ENCODE measurements at regions not wholly inside any gene's neighbourhood (a gene's known extent, or its start where the extent isn't known, plus 50 kb on each side); places are given as distances from the start of the nearest gene placed in this dataset.

GRCh38 chr14:101462726-101463565, 98.3 kb upstream of the DIO3 start:
- DNase-seq = no peak

- DNase-seq = no peak
Measured at GRCh38 chr14:101463566-101464171, 97.6 kb upstream of the DIO3 start.

- DNase-seq = no peak
Measured at GRCh38 chr14:101464310-101464983, 96.8 kb upstream of the DIO3 start.

GRCh38 chr14:101464984-101465794, 96.1 kb upstream of the DIO3 start:
- DNase-seq = no peak

- DNase-seq = no peak
Measured at GRCh38 chr14:101465795-101466448, 95.4 kb upstream of the DIO3 start.

GRCh38 chr14:101466456-101467180, 94.7 kb upstream of the DIO3 start:
- DNase-seq = no peak

GRCh38 chr14:101467181-101467926, 93.9 kb upstream of the DIO3 start:
- DNase-seq = no peak

GRCh38 chr14:101469382-101470247, 91.7 kb upstream of the DIO3 start:
- no peak for DNase-seq

- no peak for DNase-seq
Measured at GRCh38 chr14:101470266-101470665, 91.0 kb upstream of the DIO3 start.

- DNase-seq = no peak
Measured at GRCh38 chr14:101471723-101472517, 89.4 kb upstream of the DIO3 start.

- DNase-seq = no peak
Measured at GRCh38 chr14:101472518-101472849, 88.8 kb upstream of the DIO3 start.

GRCh38 chr14:101473045-101473729, 88.1 kb upstream of the DIO3 start:
- DNase-seq = no peak

- DNase-seq = no peak
Measured at GRCh38 chr14:101473795-101474562, 87.3 kb upstream of the DIO3 start.

- no peak for DNase-seq
Measured at GRCh38 chr14:101474563-101475455, 86.5 kb upstream of the DIO3 start.

GRCh38 chr14:101475456-101476257, 85.6 kb upstream of the DIO3 start:
- DNase-seq = no peak
